Vagina (tissue), 2 donors: ENCODE measurements at regions not wholly inside any gene's neighbourhood (a gene's known extent, or its start where the extent isn't known, plus 50 kb on each side); places are given as distances from the start of the nearest gene placed in this dataset.

Source experiments
- DNase-seq, 2 donors: peaks; one replicate each; pipeline ENCODE4 v3.0.0-alpha.2; 2017; ENCODE audit errors: extremely low spot score in 2 of 2
- H3K27ac ChIP-seq: fragments of 200-600 bp; sonication (generic); one replicate; pipeline ENCODE4 v1.5.1; 2019
- H3K27me3 ChIP-seq: fragments of 200-600 bp; sonication (generic); one replicate; pipeline ENCODE4 v1.5.1; 2019
- H3K36me3 ChIP-seq, 2 donors: fragments of 200-600 bp; sonication (generic); one replicate each; pipeline ENCODE4 v1.5.1; 2017 to 2019
- H3K4me1 ChIP-seq: fragments of 200-600 bp; sonication (generic); one replicate; pipeline ENCODE4 v1.5.1; 2019
- H3K4me3 ChIP-seq, 2 donors: fragments of 200-600 bp; sonication (generic); 1 replicate in 1 of 2; 2 replicates in 1 of 2; pipeline ENCODE4 v1.5.1; 2016 to 2019
- H3K9me3 ChIP-seq: fragments of 200-600 bp; sonication (generic); one replicate; pipeline ENCODE4 v1.5.1; 2019
- CTCF ChIP-seq, 3 experiments: fragments of 450-650 bp in 2 of 3; fragments of 200-600 bp in 1 of 3; sonication (generic) in 1 of 3; IDR thresholded peaks; one replicate each; pipeline ENCODE4 v1.5.1; 2017 to 2019; ENCODE audit warnings: antibody characterized with exemption in 3 of 3, mild to moderate bottlenecking in 2 of 3, moderate library complexity in 2 of 3
- POLR2A ChIP-seq, 2 donors: fragments of 450-650 bp; IDR thresholded peaks; one replicate each; pipeline ENCODE4 v1.6.1; 2017; ENCODE audit warnings: antibody characterized with exemption in 2 of 2, mild to moderate bottlenecking in 2 of 2, moderate library complexity in 2 of 2
- POLR2AphosphoS5 ChIP-seq, 2 donors: sonication (generic); formaldehyde crosslinking; IDR thresholded peaks; one replicate each; pipeline ENCODE4 v1.9.0; 2017; ENCODE audit warnings: antibody characterized with exemption in 2 of 2, mild to moderate bottlenecking in 2 of 2, low read depth in 1 of 2; ENCODE audit not compliant: insufficient read depth in 1 of 2
- intact Hi-C: fragments of 100-400 bp; cut with DNase I; formaldehyde crosslinking; loops from one replicate; pipeline ENCODE4 v1.15.1; 2023

GRCh38 chr10:36504758-36505157 lies 620.6 kb upstream of the ANKRD30A start:
- H3K4me3 ChIP-seq, result no peak overlapping the region
- no peaks in the 10 kb centered on the region for H3K4me1 ChIP-seq
- TF ChIP-seq POLR2A (IDR thresholded peaks at IDR 0.05) (no peak), POLR2AphosphoS5 (IDR thresholded peaks at IDR 0.05; ENCODE audit: insufficient read depth in 1 of 2, low read depth in 1 of 2) (no peak), CTCF (IDR thresholded peaks at IDR 0.05) (no peak)
- no peak overlapping the region for H3K27ac ChIP-seq
- no peaks in the 10 kb centered on the region for H3K9me3 ChIP-seq
- DNase-seq, result no peak
- H3K27me3 ChIP-seq, result no peaks in the 10 kb centered on the region
- intact Hi-C loops, result no loop called here
- no peaks in the 10 kb centered on the region for H3K36me3 ChIP-seq

- TF ChIP-seq POLR2A (IDR thresholded peaks at IDR 0.05) (no peak), POLR2AphosphoS5 (IDR thresholded peaks at IDR 0.05; ENCODE audit: insufficient read depth in 1 of 2, low read depth in 1 of 2) (no peak), CTCF (IDR thresholded peaks at IDR 0.05) (no peak)
- DNase-seq, result no peak
- Histone ChIP-seq H3K27me3 (no peaks in the 10 kb centered on the region), H3K27ac (no peak overlapping the region), H3K4me3 (no peak overlapping the region), H3K9me3 (no peaks in the 10 kb centered on the region), H3K36me3 (no peaks in the 10 kb centered on the region), H3K4me1 (no peaks in the 10 kb centered on the region)
- intact Hi-C loops, result no loop called here
Measured at GRCh38 chr10:36500266-36500665, 625.1 kb upstream of the ANKRD30A start.

GRCh38 chr10:36499693-36500092 lies 625.7 kb upstream of the ANKRD30A start:
- Histone ChIP-seq H3K27ac (no peak overlapping the region), H3K4me1 (peaks cover 2% of the 10 kb centered on the region), H3K9me3 (no peaks in the 10 kb centered on the region), H3K27me3 (no peaks in the 10 kb centered on the region), H3K4me3 (no peak overlapping the region), H3K36me3 (no peaks in the 10 kb centered on the region)
- TF ChIP-seq POLR2A (IDR thresholded peaks at IDR 0.05), result no peak
- TF ChIP-seq POLR2AphosphoS5 (IDR thresholded peaks at IDR 0.05; ENCODE audit: insufficient read depth in 1 of 2, low read depth in 1 of 2), result no peak
- no peak for TF ChIP-seq CTCF (IDR thresholded peaks at IDR 0.05)
- DNase-seq, result no peak
- intact Hi-C loops, result loop anchor here (10.0 kb wide), 1 partner anchor 855 kb away; the partner anchor contains the start of gene FZD8

DNA sequence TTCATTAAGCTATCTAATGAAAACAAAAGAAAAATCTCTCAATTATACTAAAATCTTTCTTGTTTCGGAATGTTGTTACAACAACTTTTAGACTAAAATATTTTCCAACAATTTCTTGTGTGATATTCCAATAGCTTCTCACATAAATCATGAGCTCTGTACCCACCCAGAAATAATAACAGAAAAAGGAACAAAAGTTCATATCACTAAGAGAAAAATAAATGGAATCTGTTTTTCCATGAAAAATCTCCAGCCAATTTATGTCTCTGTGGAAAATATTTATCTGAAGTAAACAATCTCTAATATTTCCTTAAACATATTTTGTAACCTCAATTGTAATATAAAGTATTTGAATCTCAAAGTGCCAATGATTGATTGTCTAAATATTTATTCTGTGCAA lies 628.6 kb upstream of the ANKRD30A start:
- H3K27ac ChIP-seq, result no peak overlapping the region
- no peaks in the 10 kb centered on the region for H3K9me3 ChIP-seq
- H3K4me3 ChIP-seq, result no peak overlapping the region
- TF ChIP-seq POLR2A (IDR thresholded peaks at IDR 0.05), result no peak
- TF ChIP-seq CTCF (IDR thresholded peaks at IDR 0.05), result no peak
- no peak for TF ChIP-seq POLR2AphosphoS5 (IDR thresholded peaks at IDR 0.05; ENCODE audit: insufficient read depth in 1 of 2, low read depth in 1 of 2)
- peaks cover 20% of the 10 kb centered on the region for H3K4me1 ChIP-seq
- no peak for DNase-seq
- H3K36me3 ChIP-seq, result no peaks in the 10 kb centered on the region
- H3K27me3 ChIP-seq, result no peaks in the 10 kb centered on the region
- intact Hi-C loops, result loop anchor here (10.0 kb wide), 1 partner anchor 852 kb away; the partner anchor contains the start of gene FZD8

- no peak for DNase-seq
- TF ChIP-seq POLR2AphosphoS5 (IDR thresholded peaks at IDR 0.05; ENCODE audit: insufficient read depth in 1 of 2, low read depth in 1 of 2) (no peak), POLR2A (IDR thresholded peaks at IDR 0.05) (no peak), CTCF (IDR thresholded peaks at IDR 0.05) (no peak)
- intact Hi-C loops, result loop anchor here (10.0 kb wide), 1 partner anchor 850 kb away; the partner anchor contains the start of gene FZD8
Measured at GRCh38 chr10:36494371-36494770, 631.0 kb upstream of the ANKRD30A start.

More at GRCh38 chr10:36494371-36494770, 631.0 kb upstream of the ANKRD30A start:
- Histone ChIP-seq H3K27me3 (no peaks in the 10 kb centered on the region), H3K9me3 (no peaks in the 10 kb centered on the region), H3K4me3 (no peak overlapping the region), H3K4me1 (peaks cover 20% of the 10 kb centered on the region), H3K27ac (no peak overlapping the region), H3K36me3 (no peaks in the 10 kb centered on the region)
